GM12892 (cell line): ENCODE measurements at regions not wholly inside any gene's neighbourhood (a gene's known extent, or its start where the extent isn't known, plus 50 kb on each side); places are given as distances from the start of the nearest gene placed in this dataset.

Experiments used
- POLR2A ChIP-seq: IDR thresholded peaks from 2 replicates; pipeline ENCODE4 v1.6.1; 2011; ENCODE audit warnings: low read depth, low read length, control low read depth
- TAF1 ChIP-seq: IDR thresholded peaks from 2 replicates; pipeline ENCODE4 v1.6.1; 2011; ENCODE audit warnings: low read depth, mild to moderate bottlenecking, control low read depth, low read length, borderline replicate concordance

DNA sequence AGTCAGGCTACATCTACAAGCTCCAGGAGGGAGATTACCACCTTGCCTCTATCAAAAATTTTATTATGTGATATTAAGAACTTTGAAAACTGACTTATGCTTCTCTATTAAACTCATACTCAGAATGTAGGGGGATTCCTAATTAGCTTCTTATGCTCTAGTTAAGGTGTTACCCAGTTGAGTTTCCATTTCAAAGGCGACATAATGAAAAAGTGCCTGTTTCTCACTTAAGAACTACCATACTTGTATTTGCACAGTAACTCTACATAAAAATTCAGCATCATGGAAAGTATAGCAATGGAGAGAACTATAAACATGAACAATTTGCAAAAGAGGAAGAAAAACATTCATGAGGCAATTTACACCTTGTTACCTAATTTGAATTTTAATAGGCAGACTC is 739.1 kb downstream of the ZPLD1 start:
- no peak for TF ChIP-seq POLR2A
- no peak for TF ChIP-seq TAF1
